ENCODE measurements at regions not wholly inside any gene's neighbourhood (a gene's known extent, or its start where the extent isn't known, plus 50 kb on each side); places are given as distances from the start of the nearest gene placed in this dataset.

GRCh38 chr16:86297866-86298757, 212.2 kb upstream of the FOXF1 start:
- DNase-seq (ENCODE audit: extremely low spot score, insufficient read length, low read depth) (no peak), FAIRE-seq (no peak)

GRCh38 chr16:86298758-86299134, 211.6 kb upstream of the FOXF1 start:
- FAIRE-seq, result no peak
- no peak for DNase-seq (ENCODE audit: extremely low spot score, insufficient read length, low read depth)

GRCh38 chr16:86299882-86300610, 210.3 kb upstream of the FOXF1 start:
- no peak for FAIRE-seq
- no peak for DNase-seq (ENCODE audit: extremely low spot score, insufficient read length, low read depth)

- DNase-seq (ENCODE audit: extremely low spot score, insufficient read length, low read depth), result no peak
- no peak for FAIRE-seq
Observed at GRCh38 chr16:86300746-86301481, 209.4 kb upstream of the FOXF1 start.

- FAIRE-seq (no peak), DNase-seq (ENCODE audit: extremely low spot score, insufficient read length, low read depth) (no peak)
Observed at GRCh38 chr16:86302421-86303109, 207.8 kb upstream of the FOXF1 start.

- DNase-seq (ENCODE audit: extremely low spot score, insufficient read length, low read depth) (no peak), FAIRE-seq (no peak)
Observed at GRCh38 chr16:86303787-86304678, 206.3 kb upstream of the FOXF1 start.

GRCh38 chr16:86304868-86305267, 205.5 kb upstream of the FOXF1 start:
- no peak for DNase-seq (ENCODE audit: extremely low spot score, insufficient read length, low read depth)
- FAIRE-seq, result no peak

- FAIRE-seq, result no peak
Observed at GRCh38 chr16:86305440-86305839, 204.9 kb upstream of the FOXF1 start.

GRCh38 chr16:86306011-86306644, 204.2 kb upstream of the FOXF1 start:
- no peak for FAIRE-seq
- DNase-seq (ENCODE audit: extremely low spot score, insufficient read length, low read depth), result no peak

More at GRCh38 chr16:86305440-86305839, 204.9 kb upstream of the FOXF1 start:
- DNase-seq (ENCODE audit: extremely low spot score, insufficient read length, low read depth), result no peak

GRCh38 chr16:86306811-86307513, 203.4 kb upstream of the FOXF1 start:
- FAIRE-seq (no peak), DNase-seq (ENCODE audit: extremely low spot score, insufficient read length, low read depth) (no peak)

GRCh38 chr16:86307514-86307903, 202.8 kb upstream of the FOXF1 start:
- no peak for FAIRE-seq
- DNase-seq (ENCODE audit: extremely low spot score, insufficient read length, low read depth), result no peak

- no peak for FAIRE-seq
- DNase-seq (ENCODE audit: extremely low spot score, insufficient read length, low read depth), result no peak
Observed at GRCh38 chr16:86308514-86308913, 201.8 kb upstream of the FOXF1 start.

GRCh38 chr16:86313631-86314030, 196.7 kb upstream of the FOXF1 start:
- FAIRE-seq, result no peak
- no peak for DNase-seq (ENCODE audit: extremely low spot score, insufficient read length, low read depth)

- FAIRE-seq (no peak), DNase-seq (ENCODE audit: extremely low spot score, insufficient read length, low read depth) (no peak)
Observed at GRCh38 chr16:86314402-86315025, 195.8 kb upstream of the FOXF1 start.

GRCh38 chr16:86316967-86317812, 193.1 kb upstream of the FOXF1 start:
- FAIRE-seq (no peak), DNase-seq (ENCODE audit: extremely low spot score, insufficient read length, low read depth) (no peak)

GRCh38 chr16:86317813-86318650, 192.3 kb upstream of the FOXF1 start:
- DNase-seq (ENCODE audit: extremely low spot score, insufficient read length, low read depth), result no peak
- no peak for FAIRE-seq
